HCT116 (cell line): ENCODE measurements at regions not wholly inside any gene's neighbourhood (a gene's known extent, or its start where the extent isn't known, plus 50 kb on each side); places are given as distances from the start of the nearest gene placed in this dataset.

Source experiments
- ATAC-seq: fragments of 200-7000 bp; cut with Tn5 transposase; 2 replicates; pipeline ENCODE4 v1.9.1; 2020; ENCODE audit warnings: mild to moderate bottlenecking, moderate library complexity
- BruUV-seq: library from RNA; stranded (reverse); fragments of 400-500 nt; replicated peaks from 2 replicates; lab custom pipeline; 2021; lab: Mats Ljungman, UMichigan
- CTCF ChIA-PET: fragments of 300-600 bp; sonication (Branson Sonifier 250); formaldehyde crosslinking; loops from one replicate; lab custom pipeline; 2021; ENCODE audit warnings: antibody characterized with exemption; lab: Charles Lee
- POLR2A ChIA-PET: fragments of 300-600, 350-600 bp; sonication (Branson Sonifier 250); formaldehyde crosslinking; loops from one replicate; lab custom pipeline; 2021; ENCODE audit warnings: antibody characterized with exemption; lab: Charles Lee
- RAD21 ChIA-PET, 2 experiments: fragments of 300-600 bp; sonication (Branson Sonifier 250); formaldehyde crosslinking; loops; one replicate each; lab custom pipeline; 2023; ENCODE audit warnings: low total read pairs in 2 of 2; ENCODE audit not compliant: uncharacterized antibody in 2 of 2, unreplicated experiment in 2 of 2, low non-redundant PET in 1 of 2; lab: Charles Lee
- DNase-seq: peaks from one replicate; pipeline ENCODE4 v3.0.0-alpha.2; 2010; ENCODE audit warnings: low read depth, low spot score
- H2AFZ ChIP-seq: fragments of 200-600 bp; shearing (Covaris generic), sonication (generic); 2 replicates; pipeline ENCODE4 v1.6.1; 2017; ENCODE audit warnings: low read depth, mixed run types, mixed read lengths, antibody characterized with exemption, low read length; ENCODE audit not compliant: poor library complexity, severe bottlenecking
- H3K27ac ChIP-seq: 2 replicates; pipeline ENCODE4 v1.5.1; 2012; ENCODE audit warnings: low read depth, low read length
- H3K27me3 ChIP-seq: fragments of 200-600 bp; sonication (generic); 2 replicates; pipeline ENCODE4 v1.6.1; 2016; ENCODE audit warnings: mixed run types, low read length, mixed read lengths; ENCODE audit not compliant: insufficient read depth
- H3K36me3 ChIP-seq, 2 experiments: fragments of 200-500 bp in 1 of 2; fragments of 200-600 bp in 1 of 2; sonication (Bioruptor generic) in 1 of 2; sonication (generic) in 1 of 2; 2 replicates each; pipeline versions ENCODE4 v1.5.1 to v1.6.1; 2014 to 2016; ENCODE audit warnings: low read length in 2 of 2, inconsistent platforms in 1 of 2, mixed read lengths in 1 of 2, mixed run types in 1 of 2; ENCODE audit not compliant: insufficient read depth in 2 of 2, control insufficient read depth in 1 of 2
- H3K4me1 ChIP-seq, 2 experiments: fragments of 200-600 bp in 1 of 2; sonication (generic) in 1 of 2; 2 replicates each; pipeline versions ENCODE4 v1.5.1 to v1.6.1; 2012 to 2017; ENCODE audit warnings: low read length in 2 of 2, inconsistent platforms in 1 of 2, mild to moderate bottlenecking in 1 of 2, mixed read lengths in 1 of 2, mixed run types in 1 of 2, moderate library complexity in 1 of 2; ENCODE audit not compliant: insufficient read depth in 2 of 2, control insufficient read depth in 1 of 2
- H3K4me2 ChIP-seq: fragments of 200-600 bp; sonication (generic); 2 replicates; pipeline ENCODE4 v1.6.1; 2017; ENCODE audit warnings: mixed run types, low read length, mixed read lengths
- H3K4me3 ChIP-seq, 2 experiments: fragments of 200-600 bp in 1 of 2; sonication (generic) in 1 of 2; replicated peaks in 1 of 2; 2 replicates each; pipeline ENCODE4 v1.5.1; 2011 to 2016; ENCODE audit warnings: low read length in 2 of 2, control low read depth in 1 of 2, low read depth in 1 of 2, mild to moderate bottlenecking in 1 of 2, mixed read lengths in 1 of 2, mixed run types in 1 of 2
- H3K79me2 ChIP-seq: fragments of 200-600 bp; sonication (generic); 2 replicates; pipeline ENCODE4 v1.6.1; 2017; ENCODE audit warnings: mild to moderate bottlenecking, mixed run types, low read length, moderate library complexity, mixed read lengths; ENCODE audit not compliant: insufficient read depth
- H3K9ac ChIP-seq: fragments of 200-600 bp; sonication (generic); 2 replicates; pipeline ENCODE4 v1.6.1; 2016; ENCODE audit warnings: low read length, mixed read lengths
- H3K9me2 ChIP-seq: fragments of 200-600 bp; sonication (generic), shearing (Covaris generic); 2 replicates; pipeline ENCODE4 v1.6.1; 2017; ENCODE audit warnings: mixed run types, mild to moderate bottlenecking, moderate library complexity; ENCODE audit not compliant: insufficient read depth
- H3K9me3 ChIP-seq, 2 experiments: fragments of 200-500 bp in 1 of 2; fragments of 200-600 bp in 1 of 2; sonication (Bioruptor generic) in 1 of 2; sonication (generic) in 1 of 2; 2 replicates each; pipeline ENCODE4 v1.6.1; 2014 to 2017; ENCODE audit warnings: low read length in 2 of 2, mixed read lengths in 2 of 2, inconsistent platforms in 1 of 2, low read depth in 1 of 2, mild to moderate bottlenecking in 1 of 2, mixed run types in 1 of 2, moderate library complexity in 1 of 2; ENCODE audit not compliant: control insufficient read depth in 1 of 2, insufficient read depth in 1 of 2
- H4K20me1 ChIP-seq: fragments of 200-600 bp; sonication (generic), shearing (Covaris generic); 2 replicates; pipeline ENCODE4 v1.6.1; 2017; ENCODE audit warnings: mixed run types, mild to moderate bottlenecking, moderate library complexity; ENCODE audit not compliant: insufficient read depth
- ATF3 ChIP-seq: IDR thresholded peaks from 2 replicates; pipeline ENCODE4 v1.6.1; 2012
- CBX3 ChIP-seq: IDR thresholded peaks from 2 replicates; pipeline ENCODE4 v1.6.1; 2012; ENCODE audit warnings: low read depth
- CEBPB ChIP-seq: IDR thresholded peaks from 2 replicates; pipeline ENCODE4 v1.6.1; 2012; ENCODE audit warnings: low read depth
- EGR1 ChIP-seq: IDR thresholded peaks from 2 replicates; pipeline ENCODE4 v1.6.1; 2012; ENCODE audit warnings: low read depth
- ELF1 ChIP-seq: IDR thresholded peaks from 2 replicates; pipeline ENCODE4 v1.6.1; 2012; ENCODE audit warnings: low read depth, borderline replicate concordance
- EZH2 ChIP-seq: fragments of 200-600 bp; sonication (generic); IDR thresholded peaks from 2 replicates; pipeline ENCODE4 v1.6.1; 2017; ENCODE audit warnings: antibody characterized with exemption, mixed run types
- EZH2phosphoT487 ChIP-seq: fragments of 200-600 bp; IDR thresholded peaks from 2 replicates; pipeline ENCODE4 v1.6.1; 2018; ENCODE audit warnings: antibody characterized with exemption, borderline replicate concordance
- JUND ChIP-seq: IDR thresholded peaks from 2 replicates; pipeline ENCODE4 v1.6.1; 2012
- MAX ChIP-seq: IDR thresholded peaks from 2 replicates; pipeline ENCODE4 v1.6.1; 2012
- POLR2A ChIP-seq: IDR thresholded peaks from 2 replicates; pipeline ENCODE4 v1.7.0; 2011; ENCODE audit warnings: borderline replicate concordance; ENCODE audit not compliant: insufficient read depth, insufficient read length; ENCODE audit errors: extremely low read depth
- POLR2AphosphoS5 ChIP-seq: IDR thresholded peaks from 2 replicates; pipeline ENCODE4 v1.6.1; 2011; ENCODE audit warnings: mild to moderate bottlenecking, low read depth, low read length, moderate library complexity
- RAD21 ChIP-seq: IDR thresholded peaks from 2 replicates; pipeline ENCODE4 v1.6.1; 2012; ENCODE audit warnings: low read depth, mild to moderate bottlenecking
- REST ChIP-seq: IDR thresholded peaks from 2 replicates; pipeline ENCODE4 v1.6.1; 2012; ENCODE audit warnings: low read depth
- SIN3A ChIP-seq: IDR thresholded peaks from 2 replicates; pipeline ENCODE4 v1.6.1; 2012; ENCODE audit warnings: low read depth
- SP1 ChIP-seq: IDR thresholded peaks from 2 replicates; pipeline ENCODE4 v1.6.1; 2012; ENCODE audit warnings: low read depth
- SRF ChIP-seq: IDR thresholded peaks from 2 replicates; pipeline ENCODE4 v1.6.1; 2012; ENCODE audit warnings: low read depth
- YY1 ChIP-seq: IDR thresholded peaks from 2 replicates; pipeline ENCODE4 v1.6.1; 2011; ENCODE audit warnings: low read length, low read depth, moderate library complexity, mild to moderate bottlenecking; ENCODE audit not compliant: insufficient replicate concordance; ENCODE audit errors: extremely low read depth
- ZFX ChIP-seq: fragments of 450-650 bp; IDR thresholded peaks from 2 replicates; pipeline ENCODE4 v1.6.1; 2017
- ZNF274 ChIP-seq: fragments of 200-500 bp; sonication (Bioruptor generic); IDR thresholded peaks from 2 replicates; pipeline ENCODE4 v1.6.1; 2014; ENCODE audit warnings: mild to moderate bottlenecking, low read depth, low read length, inconsistent platforms
- intact Hi-C: fragments of 100-400 bp; cut with micrococcal nuclease; formaldehyde crosslinking; loops from 2 replicates; pipeline ENCODE4 v1.10.0; 2022

- DNase-seq (no peak), ATAC-seq (no peak)
- H3K36me3 ChIP-seq, result no peaks in the 10 kb centered on the region
- H3K9me3 ChIP-seq, result no peaks in the 10 kb centered on the region
- TF ChIP-seq SRF (no peak), POLR2AphosphoS5 (no peak), ATF3 (no peak), YY1 (no peak), RAD21 (no peak), CEBPB (no peak), ELF1 (no peak)
- H3K4me3 ChIP-seq, result no peak overlapping the region
- no peaks in the 10 kb centered on the region for H3K27me3 ChIP-seq
- no peak overlapping the region for H3K27ac ChIP-seq
- POLR2A ChIA-PET, result no interaction called here
- CTCF ChIA-PET, result no interaction called here
- H3K4me1 ChIP-seq, result no peaks in the 10 kb centered on the region
- no peak overlapping the region for H3K9ac ChIP-seq
- no TSS peak for BruUV-seq
- H4K20me1 ChIP-seq, result no peaks in the 10 kb centered on the region; the same call in 1 of the 2 replicates
- no peak overlapping the region for H2AFZ ChIP-seq
- H3K9me2 ChIP-seq, result no peaks in the 10 kb centered on the region
- RAD21 ChIA-PET, result no interaction called here
- no peak overlapping the region for H3K4me2 ChIP-seq
- intact Hi-C loops, result no loop called here
- no peaks in the 10 kb centered on the region for H3K79me2 ChIP-seq
Observed at GRCh38 chr12:74229671-74230070, 308.0 kb upstream of the ATXN7L3B start.

- no TSS peak for BruUV-seq
- no peak overlapping the region for H3K4me2 ChIP-seq
- POLR2A ChIA-PET, result no interaction called here
- H3K9me3 ChIP-seq, result peaks cover 3 to 4% of the 10 kb centered on the region in 2 experiments; a peak in 2 of 4 replicates
- intact Hi-C loops, result no loop called here
- no peak for DNase-seq
- RAD21 ChIA-PET, result no interaction called here
- H3K4me3 ChIP-seq, result no peak overlapping the region
- no peaks in the 10 kb centered on the region for H3K9me2 ChIP-seq
- H3K27me3 ChIP-seq, result no peaks in the 10 kb centered on the region
- H3K9ac ChIP-seq, result no peak overlapping the region
- no peaks in the 10 kb centered on the region for H3K79me2 ChIP-seq
- ATAC-seq, result no peak
- no peak overlapping the region for H3K27ac ChIP-seq
- CTCF ChIA-PET, result no interaction called here
- no peaks in the 10 kb centered on the region for H3K36me3 ChIP-seq
- H2AFZ ChIP-seq, result no peak overlapping the region
- no peaks in the 10 kb centered on the region for H3K4me1 ChIP-seq
- no peaks in the 10 kb centered on the region for H4K20me1 ChIP-seq
- no peak for TF ChIP-seq MAX
- TF ChIP-seq REST, result no peak
- no peak for TF ChIP-seq ZNF274
- no peak for TF ChIP-seq ZFX
- TF ChIP-seq ATF3, result no peak
- TF ChIP-seq SP1, result no peak
- no peak for TF ChIP-seq SIN3A
- no peak for TF ChIP-seq EZH2
- TF ChIP-seq EGR1, result no peak
- no peak for TF ChIP-seq SRF
- TF ChIP-seq POLR2A, result no peak
- no peak for TF ChIP-seq JUND
- no peak for TF ChIP-seq EZH2phosphoT487
- TF ChIP-seq CBX3, result no peak
- TF ChIP-seq ELF1, result no peak
Observed at GRCh38 chr12:74235342-74235741, 302.3 kb upstream of the ATXN7L3B start.
